GM19240 (cell line): ENCODE measurements at regions not wholly inside any gene's neighbourhood (a gene's known extent, or its start where the extent isn't known, plus 50 kb on each side); places are given as distances from the start of the nearest gene placed in this dataset.

Experiments used
- DNase-seq: peaks from one replicate; pipeline ENCODE4 v3.0.0; 2011; ENCODE audit warnings: low spot score; ENCODE audit not compliant: insufficient read length

GRCh38 chr10:128281343-128281742 is 155.1 kb upstream of the MKI67 start:
- no peak for DNase-seq

GRCh38 chr10:128281861-128282260 is 155.6 kb upstream of the MKI67 start:
- no peak for DNase-seq

GRCh38 chr10:128286141-128286761 is 160.0 kb upstream of the MKI67 start:
- no peak for DNase-seq

GRCh38 chr10:128286762-128287500 is 160.7 kb upstream of the MKI67 start:
- no peak for DNase-seq

- DNase-seq: no peak
Measured at GRCh38 chr10:128287921-128288320, 161.7 kb upstream of the MKI67 start.

GRCh38 chr10:128289621-128290020 is 163.4 kb upstream of the MKI67 start:
- DNase-seq: no peak

GRCh38 chr10:128295003-128295402 is 168.8 kb upstream of the MKI67 start:
- DNase-seq: no peak

- DNase-seq: no peak
Measured at GRCh38 chr10:128296253-128297007, 170.2 kb upstream of the MKI67 start.

- no peak for DNase-seq
Measured at GRCh38 chr10:128297709-128298378, 171.6 kb upstream of the MKI67 start.

GRCh38 chr10:128298587-128298986 is 172.4 kb upstream of the MKI67 start:
- DNase-seq: no peak

- no peak for DNase-seq
Measured at GRCh38 chr10:128300290-128300824, 174.1 kb upstream of the MKI67 start.

- no peak for DNase-seq
Measured at GRCh38 chr10:128301051-128301450, 174.8 kb upstream of the MKI67 start.

GRCh38 chr10:128302808-128303207 is 176.6 kb upstream of the MKI67 start:
- no peak for DNase-seq

- DNase-seq: no peak
Measured at GRCh38 chr10:128304271-128304670, 178.0 kb upstream of the MKI67 start.

- DNase-seq: no peak
Measured at GRCh38 chr10:128305601-128306345, 179.6 kb upstream of the MKI67 start.

GRCh38 chr10:128306535-128306934 is 180.3 kb upstream of the MKI67 start:
- DNase-seq: no peak

GRCh38 chr10:128306966-128307365 is 180.7 kb upstream of the MKI67 start:
- no peak for DNase-seq

GRCh38 chr10:128307820-128308219 is 181.6 kb upstream of the MKI67 start:
- DNase-seq: no peak

GRCh38 chr10:128310971-128311658 is 184.9 kb upstream of the MKI67 start:
- DNase-seq: no peak

- no peak for DNase-seq
Measured at GRCh38 chr10:128312250-128312649, 186.0 kb upstream of the MKI67 start.
